DND-41 (cell line): ENCODE measurements at regions not wholly inside any gene's neighbourhood (a gene's known extent, or its start where the extent isn't known, plus 50 kb on each side); places are given as distances from the start of the nearest gene placed in this dataset.

Experiments
- ATAC-seq: fragments of 200-7000 bp; cut with Tn5 transposase; 3 replicates; pipeline ENCODE4 v1.9.1; 2021; ENCODE audit warnings: low read depth; ENCODE audit not compliant: insufficient read depth
- DNase-seq: peaks from one replicate; pipeline ENCODE4 v3.0.0-alpha.2; 2020
- H2AFZ ChIP-seq: 2 replicates; pipeline ENCODE4 v1.6.0; 2012; ENCODE audit warnings: low read depth, low read length
- H3K27ac ChIP-seq: 2 replicates; pipeline ENCODE4 v1.5.1; 2012; ENCODE audit warnings: low read length, inconsistent platforms
- H3K27me3 ChIP-seq: fragments of 200-600 bp; sonication (generic); 2 replicates; pipeline ENCODE4 v1.6.0; 2012; ENCODE audit warnings: low read length, mild to moderate bottlenecking, inconsistent platforms; ENCODE audit not compliant: insufficient read depth, poor library complexity
- H3K36me3 ChIP-seq: 2 replicates; pipeline ENCODE4 v1.5.1; 2012; ENCODE audit warnings: low read length, inconsistent platforms; ENCODE audit not compliant: insufficient read depth
- H3K4me1 ChIP-seq: 2 replicates; pipeline ENCODE4 v1.5.1; 2012; ENCODE audit warnings: mild to moderate bottlenecking, low read length; ENCODE audit not compliant: insufficient read depth
- H3K4me2 ChIP-seq: 2 replicates; pipeline ENCODE4 v1.6.0; 2012; ENCODE audit warnings: mild to moderate bottlenecking, moderate library complexity, low read length, inconsistent platforms; ENCODE audit not compliant: insufficient read depth
- H3K4me3 ChIP-seq, 2 experiments: fragments of 200-600 bp in 1 of 2; shearing (Covaris generic) in 1 of 2; 2 replicates each; pipeline ENCODE4 v1.5.1; 2012 to 2016; ENCODE audit warnings: inconsistent platforms in 2 of 2, low read length in 2 of 2, mild to moderate bottlenecking in 2 of 2, low read depth in 1 of 2, moderate library complexity in 1 of 2
- H3K79me2 ChIP-seq: 2 replicates; pipeline ENCODE4 v1.6.0; 2012; ENCODE audit warnings: low read length, inconsistent platforms; ENCODE audit not compliant: insufficient read depth
- H3K9ac ChIP-seq: 2 replicates; pipeline ENCODE4 v1.6.0; 2012; ENCODE audit warnings: low read depth, mild to moderate bottlenecking, inconsistent platforms, low read length, moderate library complexity
- H3K9me3 ChIP-seq: 2 replicates; pipeline ENCODE4 v1.5.1; 2012; ENCODE audit warnings: low read length, moderate library complexity, mild to moderate bottlenecking, inconsistent platforms; ENCODE audit not compliant: insufficient read depth, severe bottlenecking
- H4K20me1 ChIP-seq: 2 replicates; pipeline ENCODE4 v1.6.0; 2012; ENCODE audit warnings: low read length; ENCODE audit not compliant: insufficient read depth
- EZH2 ChIP-seq: IDR thresholded peaks from 3 replicates; pipeline ENCODE4 v1.6.1; 2012; ENCODE audit warnings: borderline replicate concordance, low read depth, mild to moderate bottlenecking, moderate library complexity, low read length, inconsistent platforms; ENCODE audit not compliant: severe bottlenecking
- TF ChIP-seq, protein P1 (sequence below): IDR thresholded peaks from 2 replicates; pipeline ENCODE4 v1.5.1; 2012; ENCODE audit warnings: borderline replicate concordance, low read length, moderate library complexity, mild to moderate bottlenecking; ENCODE audit not compliant: poor library complexity, severe bottlenecking; ENCODE audit errors: extremely low read depth

DNA sequence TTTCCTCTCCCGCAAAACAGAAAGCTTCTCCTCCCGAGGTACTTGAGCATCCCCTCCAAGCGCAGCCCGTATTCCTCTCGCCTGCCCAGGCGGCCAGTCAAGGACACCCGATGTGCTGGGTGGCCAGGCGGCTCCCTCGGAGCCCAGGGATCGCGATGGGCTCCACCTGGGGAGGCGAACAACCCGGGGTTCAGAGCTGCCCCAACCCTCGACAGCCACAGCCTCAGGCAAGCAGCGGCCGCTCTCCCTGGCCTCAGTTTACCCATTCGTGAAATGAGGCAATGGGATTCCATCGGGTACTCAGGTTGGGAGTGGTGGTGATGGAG is 147.4 kb downstream of the CYP26A1 start:
- Histone ChIP-seq H4K20me1 (no peaks in the 10 kb centered on the region), H3K27ac (no peak overlapping the region), H3K9me3 (no peaks in the 10 kb centered on the region), H3K9ac (no peak overlapping the region), H3K27me3 (peaks cover 4% of the 10 kb centered on the region), H2AFZ (no peak overlapping the region), H3K4me2 (no peak overlapping the region), H3K4me1 (no peaks in the 10 kb centered on the region), H3K79me2 (no peaks in the 10 kb centered on the region), H3K4me3 (no peak overlapping the region), H3K36me3 (no peaks in the 10 kb centered on the region)
- no peak for TF ChIP-seq EZH2
- TF ChIP-seq, protein P1, sequence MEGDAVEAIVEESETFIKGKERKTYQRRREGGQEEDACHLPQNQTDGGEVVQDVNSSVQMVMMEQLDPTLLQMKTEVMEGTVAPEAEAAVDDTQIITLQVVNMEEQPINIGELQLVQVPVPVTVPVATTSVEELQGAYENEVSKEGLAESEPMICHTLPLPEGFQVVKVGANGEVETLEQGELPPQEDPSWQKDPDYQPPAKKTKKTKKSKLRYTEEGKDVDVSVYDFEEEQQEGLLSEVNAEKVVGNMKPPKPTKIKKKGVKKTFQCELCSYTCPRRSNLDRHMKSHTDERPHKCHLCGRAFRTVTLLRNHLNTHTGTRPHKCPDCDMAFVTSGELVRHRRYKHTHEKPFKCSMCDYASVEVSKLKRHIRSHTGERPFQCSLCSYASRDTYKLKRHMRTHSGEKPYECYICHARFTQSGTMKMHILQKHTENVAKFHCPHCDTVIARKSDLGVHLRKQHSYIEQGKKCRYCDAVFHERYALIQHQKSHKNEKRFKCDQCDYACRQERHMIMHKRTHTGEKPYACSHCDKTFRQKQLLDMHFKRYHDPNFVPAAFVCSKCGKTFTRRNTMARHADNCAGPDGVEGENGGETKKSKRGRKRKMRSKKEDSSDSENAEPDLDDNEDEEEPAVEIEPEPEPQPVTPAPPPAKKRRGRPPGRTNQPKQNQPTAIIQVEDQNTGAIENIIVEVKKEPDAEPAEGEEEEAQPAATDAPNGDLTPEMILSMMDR, result no peak
- no peak for ATAC-seq
- DNase-seq, result no peak

DNA sequence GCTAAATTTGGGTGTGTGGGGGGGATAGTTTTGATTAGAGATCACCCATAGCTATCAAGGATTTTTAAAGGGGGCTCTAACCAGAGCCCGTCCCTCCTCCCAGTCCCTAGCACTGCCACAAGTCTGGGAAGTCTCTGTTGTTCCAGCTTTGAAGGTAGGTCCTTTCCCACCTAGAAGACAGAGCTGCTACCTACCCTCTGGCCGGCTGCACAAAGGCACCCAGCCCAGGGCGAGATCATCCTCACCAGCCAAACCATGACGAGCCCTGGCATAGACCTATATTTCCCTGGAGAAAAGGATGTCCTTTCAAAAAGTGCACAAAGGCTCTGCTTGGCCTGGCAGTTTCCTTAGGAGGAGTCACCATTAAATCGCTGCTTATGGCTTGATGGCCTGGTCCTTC is 147.8 kb downstream of the CYP26A1 start:
- no peak overlapping the region for H3K27ac ChIP-seq
- H3K4me2 ChIP-seq, result no peak overlapping the region
- no peak overlapping the region for H3K9ac ChIP-seq
- no peaks in the 10 kb centered on the region for H3K4me1 ChIP-seq
- H3K9me3 ChIP-seq, result no peaks in the 10 kb centered on the region
- TF ChIP-seq EZH2, result no peak
- TF ChIP-seq, protein P1, result no peak
- no peak overlapping the region for H2AFZ ChIP-seq
- no peak for ATAC-seq
- no peaks in the 10 kb centered on the region for H3K79me2 ChIP-seq
- no peaks in the 10 kb centered on the region for H3K36me3 ChIP-seq
- H3K27me3 ChIP-seq, result peaks cover 4% of the 10 kb centered on the region
- no peaks in the 10 kb centered on the region for H4K20me1 ChIP-seq
- H3K4me3 ChIP-seq, result no peak overlapping the region
- DNase-seq, result no peak

DNA sequence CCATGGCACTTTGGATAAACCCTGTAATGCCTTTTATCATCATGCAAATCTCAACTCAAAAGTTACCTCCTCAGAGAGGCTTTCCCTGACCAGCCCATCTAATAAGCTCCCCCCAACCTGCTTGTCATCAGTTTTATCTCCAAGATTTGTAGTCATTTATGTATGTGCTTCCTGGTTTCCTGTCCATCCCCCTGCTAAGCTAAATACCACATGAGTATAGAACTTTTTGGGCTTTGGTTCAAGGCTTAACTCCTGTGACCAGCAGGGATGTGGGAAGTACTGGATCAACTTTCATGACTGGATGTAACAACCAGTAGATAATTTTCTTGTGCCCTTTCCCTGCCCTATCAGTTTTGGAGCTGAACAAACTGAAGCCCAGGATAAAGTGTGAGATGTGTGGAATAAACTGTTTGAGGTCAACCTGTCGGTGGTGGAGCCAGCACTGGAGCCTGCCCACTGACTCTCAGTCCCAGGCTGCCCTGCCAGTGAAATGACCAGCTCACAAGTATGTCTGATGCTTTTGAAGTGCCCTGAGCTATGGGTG is 148.6 kb downstream of the CYP26A1 start:
- Histone ChIP-seq H3K4me1 (no peaks in the 10 kb centered on the region), H3K4me3 (no peak overlapping the region), H3K27ac (no peak overlapping the region), H3K4me2 (no peak overlapping the region), H3K9ac (no peak overlapping the region), H3K27me3 (peaks cover 4% of the 10 kb centered on the region), H3K9me3 (no peaks in the 10 kb centered on the region), H3K36me3 (no peaks in the 10 kb centered on the region), H3K79me2 (no peaks in the 10 kb centered on the region), H4K20me1 (no peaks in the 10 kb centered on the region), H2AFZ (no peak overlapping the region)
- TF ChIP-seq EZH2, result no peak
- TF ChIP-seq, protein P1, result no peak
- DNase-seq (no peak), ATAC-seq (no peak)

DNA sequence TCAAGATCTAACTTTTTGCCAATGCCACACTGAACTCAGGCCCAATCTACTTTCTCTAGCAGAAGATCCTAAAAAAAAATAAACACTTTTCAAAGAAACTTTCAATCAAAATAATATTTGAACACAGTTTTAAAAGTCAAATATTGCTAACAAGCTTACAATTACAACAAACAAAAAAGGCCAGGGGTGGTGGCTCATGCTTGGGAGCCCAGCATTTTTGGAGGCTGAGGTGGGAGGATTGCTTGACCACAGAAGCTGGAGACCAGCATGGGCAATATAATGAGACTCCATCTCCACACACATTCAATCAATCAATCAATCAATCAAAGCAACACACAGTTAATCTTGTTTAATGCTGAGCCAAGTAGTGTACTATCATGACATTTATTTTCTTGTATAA is 149.2 kb downstream of the CYP26A1 start:
- no peaks in the 10 kb centered on the region for H3K9me3 ChIP-seq
- ATAC-seq (no peak), DNase-seq (no peak)
- no peaks in the 10 kb centered on the region for H3K4me1 ChIP-seq
- no peak overlapping the region for H3K9ac ChIP-seq
- TF ChIP-seq, protein P1, result no peak
- TF ChIP-seq EZH2, result no peak
- no peak overlapping the region for H3K4me3 ChIP-seq
- H3K36me3 ChIP-seq, result no peaks in the 10 kb centered on the region
- no peaks in the 10 kb centered on the region for H3K79me2 ChIP-seq
- H3K4me2 ChIP-seq, result no peak overlapping the region
- H2AFZ ChIP-seq, result no peak overlapping the region
- peaks cover 5% of the 10 kb centered on the region for H3K27me3 ChIP-seq
- no peak overlapping the region for H3K27ac ChIP-seq
- no peaks in the 10 kb centered on the region for H4K20me1 ChIP-seq
